ENCODE measurements at regions not wholly inside any gene's neighbourhood (a gene's known extent, or its start where the extent isn't known, plus 50 kb on each side); places are given as distances from the start of the nearest gene placed in this dataset.

DNA sequence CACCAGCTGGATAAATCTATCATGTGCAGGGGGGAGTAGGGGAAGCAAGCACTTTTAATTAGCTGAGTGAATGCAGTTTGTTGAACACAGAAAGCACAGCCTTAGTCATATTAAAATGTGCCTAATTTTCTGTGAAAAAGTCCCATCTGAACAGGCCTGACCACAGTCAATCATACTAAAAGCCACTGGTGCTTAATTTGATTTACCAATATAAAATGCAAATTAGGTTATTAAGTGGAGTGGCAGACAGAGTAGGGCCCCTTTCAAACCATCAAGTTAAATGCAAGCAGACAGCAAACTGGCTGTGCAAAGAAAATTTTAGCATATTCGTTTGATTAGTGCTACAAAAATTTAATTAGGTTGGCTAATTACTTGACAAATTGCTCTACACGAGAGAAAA lies 176.1 kb downstream of the ISL1 start:
- no peak for TF ChIP-seq POLR2A (IDR thresholded peaks at IDR 0.05)
- TF ChIP-seq CTCF (IDR thresholded peaks at IDR 0.05), result no peak
- no peak for TF ChIP-seq POLR2AphosphoS5 (IDR thresholded peaks at IDR 0.05)
